ENCODE measurements at regions not wholly inside any gene's neighbourhood (a gene's known extent, or its start where the extent isn't known, plus 50 kb on each side); places are given as distances from the start of the nearest gene placed in this dataset.

DNA sequence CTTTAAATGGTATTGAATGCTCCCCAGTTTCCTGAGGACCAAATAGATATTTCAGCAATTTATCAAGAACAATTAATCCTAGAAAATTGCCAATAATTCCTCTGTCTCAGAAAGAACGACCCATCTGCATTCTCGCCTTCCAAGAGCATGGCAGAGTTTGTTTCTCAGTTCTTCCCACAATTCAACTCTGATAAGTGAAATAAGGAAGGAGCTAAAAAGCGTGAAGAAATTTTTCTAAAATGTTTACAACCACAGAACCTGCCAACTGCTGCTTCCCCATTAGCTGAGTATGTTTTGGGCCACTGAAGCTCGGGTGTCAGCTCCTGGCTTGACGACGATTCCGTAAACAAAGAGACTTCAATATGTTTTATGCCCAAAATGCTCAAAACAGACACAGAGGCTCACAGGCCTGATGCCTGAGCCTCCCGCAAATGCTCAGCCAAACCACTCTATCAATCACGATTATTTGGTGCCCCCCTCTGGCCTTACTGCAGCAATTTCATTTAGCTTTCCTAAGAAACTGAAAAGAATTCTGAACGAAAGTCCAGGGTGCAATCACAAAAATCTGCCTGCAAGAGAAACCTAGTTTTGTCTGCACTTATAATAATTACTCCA is 259.2 kb upstream of the CCDC54 start:
- Histone ChIP-seq H3K27me3 (ENCODE audit: control insufficient read depth in 2 of 2, insufficient read depth in 2 of 2, low read length in 2 of 2) (no peaks in the 10 kb centered on the region), H3K9ac (ENCODE audit: low read depth in 1 of 2, low read length in 2 of 2) (no peak overlapping the region), H3K36me3 (ENCODE audit: control insufficient read depth in 2 of 2, insufficient read depth in 2 of 2, low read length in 2 of 2) (no peaks in the 10 kb centered on the region), H3K9me3 (ENCODE audit: control insufficient read depth in 2 of 2, low read length in 2 of 2) (no peaks in the 10 kb centered on the region), H3K27ac (ENCODE audit: low read depth in 2 of 2, low read length in 2 of 2) (no peak overlapping the region), H3K4me3 (ENCODE audit: low read length in 2 of 2) (no peak overlapping the region), H3K4me1 (ENCODE audit: control insufficient read depth in 2 of 2, insufficient read depth in 2 of 2, low read length in 2 of 2) (no peaks in the 10 kb centered on the region)

DNA sequence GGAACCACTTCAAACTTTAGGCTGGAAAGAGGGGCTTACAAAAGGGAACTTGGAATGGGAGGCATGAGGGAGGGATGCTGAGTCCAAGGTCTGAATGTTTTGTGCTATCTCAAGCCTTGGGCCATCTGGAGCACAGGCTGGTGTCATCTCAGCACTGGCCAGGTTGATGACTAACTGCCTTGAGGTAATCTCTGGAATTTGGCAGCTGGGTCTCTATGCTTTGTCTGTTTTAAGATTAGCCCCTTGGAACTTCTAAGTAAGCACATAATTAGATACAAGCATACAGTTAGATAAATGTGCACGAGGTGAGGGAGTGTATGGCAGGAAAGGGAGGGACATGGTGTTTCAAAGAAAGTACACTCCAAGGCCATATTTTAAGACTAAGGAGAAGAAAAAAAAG is 252.4 kb upstream of the CCDC54 start:
- H3K36me3 ChIP-seq (ENCODE audit: control insufficient read depth in 2 of 2, insufficient read depth in 2 of 2, low read length in 2 of 2): no peaks in the 10 kb centered on the region
- no peaks in the 10 kb centered on the region for H3K9me3 ChIP-seq (ENCODE audit: control insufficient read depth in 2 of 2, low read length in 2 of 2)
- H3K4me3 ChIP-seq (ENCODE audit: low read length in 2 of 2): no peak overlapping the region
- no peak overlapping the region for H3K27ac ChIP-seq (ENCODE audit: low read depth in 2 of 2, low read length in 2 of 2)
- H3K9ac ChIP-seq (ENCODE audit: low read depth in 1 of 2, low read length in 2 of 2): no peak overlapping the region
- no peaks in the 10 kb centered on the region for H3K4me1 ChIP-seq (ENCODE audit: control insufficient read depth in 2 of 2, insufficient read depth in 2 of 2, low read length in 2 of 2)
- H3K27me3 ChIP-seq (ENCODE audit: control insufficient read depth in 2 of 2, insufficient read depth in 2 of 2, low read length in 2 of 2): no peaks in the 10 kb centered on the region

GRCh38 chr3:107128946-107129345 is 248.3 kb upstream of the CCDC54 start:
- no peaks in the 10 kb centered on the region for H3K9me3 ChIP-seq (ENCODE audit: control insufficient read depth in 2 of 2, low read length in 2 of 2)
- H3K9ac ChIP-seq (ENCODE audit: low read depth in 1 of 2, low read length in 2 of 2): no peak overlapping the region
- H3K27me3 ChIP-seq (ENCODE audit: control insufficient read depth in 2 of 2, insufficient read depth in 2 of 2, low read length in 2 of 2): no peaks in the 10 kb centered on the region
- H3K4me3 ChIP-seq (ENCODE audit: low read length in 2 of 2): no peak overlapping the region
- no peak overlapping the region for H3K27ac ChIP-seq (ENCODE audit: low read depth in 2 of 2, low read length in 2 of 2)
- no peaks in the 10 kb centered on the region for H3K36me3 ChIP-seq (ENCODE audit: control insufficient read depth in 2 of 2, insufficient read depth in 2 of 2, low read length in 2 of 2)
- H3K4me1 ChIP-seq (ENCODE audit: control insufficient read depth in 2 of 2, insufficient read depth in 2 of 2, low read length in 2 of 2): no peaks in the 10 kb centered on the region

DNA sequence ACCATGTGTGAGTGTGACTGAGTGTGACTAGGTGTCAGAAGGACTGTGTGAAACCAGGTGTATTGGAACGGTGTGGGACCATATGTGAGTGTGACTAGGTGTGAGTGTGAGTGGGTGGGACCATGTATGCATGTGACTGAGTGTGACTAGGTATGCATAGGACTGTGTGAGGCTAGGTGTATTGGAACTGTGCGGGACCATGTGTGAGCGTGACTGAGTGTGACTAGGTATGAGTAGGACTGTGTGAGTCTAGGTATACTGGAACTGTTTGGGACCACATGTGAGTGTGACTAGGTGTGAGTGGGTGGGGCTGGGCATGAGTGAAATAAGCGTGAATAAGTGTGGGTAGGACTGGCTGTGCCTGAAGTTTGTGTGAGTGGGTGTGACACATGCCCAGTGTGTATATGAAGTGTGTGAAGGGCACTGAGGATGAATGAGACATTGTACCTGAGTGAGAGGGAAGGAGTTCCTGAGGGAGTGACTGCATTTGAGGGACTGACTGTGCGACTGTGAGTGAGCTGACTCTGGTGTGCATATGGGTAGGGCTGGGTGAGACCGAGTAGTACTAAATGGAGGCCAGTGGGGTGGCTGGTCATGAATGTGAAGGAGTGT is 247.0 kb upstream of the CCDC54 start:
- Histone ChIP-seq H3K9ac (ENCODE audit: low read depth in 1 of 2, low read length in 2 of 2) (no peak overlapping the region), H3K4me1 (ENCODE audit: control insufficient read depth in 2 of 2, insufficient read depth in 2 of 2, low read length in 2 of 2) (no peaks in the 10 kb centered on the region), H3K27ac (ENCODE audit: low read depth in 2 of 2, low read length in 2 of 2) (no peak overlapping the region), H3K27me3 (ENCODE audit: control insufficient read depth in 2 of 2, insufficient read depth in 2 of 2, low read length in 2 of 2) (no peaks in the 10 kb centered on the region), H3K36me3 (ENCODE audit: control insufficient read depth in 2 of 2, insufficient read depth in 2 of 2, low read length in 2 of 2) (no peaks in the 10 kb centered on the region), H3K4me3 (ENCODE audit: low read length in 2 of 2) (no peak overlapping the region), H3K9me3 (ENCODE audit: control insufficient read depth in 2 of 2, low read length in 2 of 2) (no peaks in the 10 kb centered on the region)

GRCh38 chr3:107132674-107133073 is 244.6 kb upstream of the CCDC54 start:
- Histone ChIP-seq H3K27ac (ENCODE audit: low read depth in 2 of 2, low read length in 2 of 2) (no peak overlapping the region), H3K4me3 (ENCODE audit: low read length in 2 of 2) (no peak overlapping the region), H3K4me1 (ENCODE audit: control insufficient read depth in 2 of 2, insufficient read depth in 2 of 2, low read length in 2 of 2) (no peaks in the 10 kb centered on the region), H3K36me3 (ENCODE audit: control insufficient read depth in 2 of 2, insufficient read depth in 2 of 2, low read length in 2 of 2) (no peaks in the 10 kb centered on the region), H3K9ac (ENCODE audit: low read depth in 1 of 2, low read length in 2 of 2) (no peak overlapping the region), H3K27me3 (ENCODE audit: control insufficient read depth in 2 of 2, insufficient read depth in 2 of 2, low read length in 2 of 2) (no peaks in the 10 kb centered on the region), H3K9me3 (ENCODE audit: control insufficient read depth in 2 of 2, low read length in 2 of 2) (no peaks in the 10 kb centered on the region)

DNA sequence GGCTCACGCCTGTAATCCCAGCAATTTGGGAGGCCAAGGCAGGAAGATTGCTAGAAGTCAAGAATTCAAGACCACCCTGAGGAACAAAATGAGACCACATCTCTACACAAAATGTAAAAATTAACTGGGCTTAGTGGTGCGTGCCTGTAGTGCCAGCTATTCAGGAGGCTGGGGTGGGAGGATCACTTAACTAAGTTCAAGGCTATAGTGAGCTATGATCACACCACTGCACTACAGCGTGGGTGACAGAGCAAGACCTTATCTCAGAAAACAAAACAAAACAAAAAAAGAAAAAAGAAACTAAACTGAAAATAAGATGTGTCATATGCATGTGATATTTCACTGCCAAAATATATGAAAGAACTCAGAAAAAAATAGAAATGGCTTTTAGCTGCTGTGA is 243.3 kb upstream of the CCDC54 start:
- Histone ChIP-seq H3K4me3 (ENCODE audit: low read length in 2 of 2) (no peak overlapping the region), H3K27ac (ENCODE audit: low read depth in 2 of 2, low read length in 2 of 2) (no peak overlapping the region), H3K27me3 (ENCODE audit: control insufficient read depth in 2 of 2, insufficient read depth in 2 of 2, low read length in 2 of 2) (no peaks in the 10 kb centered on the region), H3K9me3 (ENCODE audit: control insufficient read depth in 2 of 2, low read length in 2 of 2) (no peaks in the 10 kb centered on the region), H3K9ac (ENCODE audit: low read depth in 1 of 2, low read length in 2 of 2) (no peak overlapping the region), H3K4me1 (ENCODE audit: control insufficient read depth in 2 of 2, insufficient read depth in 2 of 2, low read length in 2 of 2) (no peaks in the 10 kb centered on the region), H3K36me3 (ENCODE audit: control insufficient read depth in 2 of 2, insufficient read depth in 2 of 2, low read length in 2 of 2) (no peaks in the 10 kb centered on the region)

GRCh38 chr3:107142171-107142570 is 235.1 kb upstream of the CCDC54 start:
- H3K4me1 ChIP-seq (ENCODE audit: control insufficient read depth in 2 of 2, insufficient read depth in 2 of 2, low read length in 2 of 2): no peaks in the 10 kb centered on the region
- H3K9me3 ChIP-seq (ENCODE audit: control insufficient read depth in 2 of 2, low read length in 2 of 2): no peaks in the 10 kb centered on the region
- H3K9ac ChIP-seq (ENCODE audit: low read depth in 1 of 2, low read length in 2 of 2): no peak overlapping the region
- H3K36me3 ChIP-seq (ENCODE audit: control insufficient read depth in 2 of 2, insufficient read depth in 2 of 2, low read length in 2 of 2): no peaks in the 10 kb centered on the region
- no peak overlapping the region for H3K4me3 ChIP-seq (ENCODE audit: low read length in 2 of 2)
- H3K27ac ChIP-seq (ENCODE audit: low read depth in 2 of 2, low read length in 2 of 2): no peak overlapping the region
- H3K27me3 ChIP-seq (ENCODE audit: control insufficient read depth in 2 of 2, insufficient read depth in 2 of 2, low read length in 2 of 2): no peaks in the 10 kb centered on the region

DNA sequence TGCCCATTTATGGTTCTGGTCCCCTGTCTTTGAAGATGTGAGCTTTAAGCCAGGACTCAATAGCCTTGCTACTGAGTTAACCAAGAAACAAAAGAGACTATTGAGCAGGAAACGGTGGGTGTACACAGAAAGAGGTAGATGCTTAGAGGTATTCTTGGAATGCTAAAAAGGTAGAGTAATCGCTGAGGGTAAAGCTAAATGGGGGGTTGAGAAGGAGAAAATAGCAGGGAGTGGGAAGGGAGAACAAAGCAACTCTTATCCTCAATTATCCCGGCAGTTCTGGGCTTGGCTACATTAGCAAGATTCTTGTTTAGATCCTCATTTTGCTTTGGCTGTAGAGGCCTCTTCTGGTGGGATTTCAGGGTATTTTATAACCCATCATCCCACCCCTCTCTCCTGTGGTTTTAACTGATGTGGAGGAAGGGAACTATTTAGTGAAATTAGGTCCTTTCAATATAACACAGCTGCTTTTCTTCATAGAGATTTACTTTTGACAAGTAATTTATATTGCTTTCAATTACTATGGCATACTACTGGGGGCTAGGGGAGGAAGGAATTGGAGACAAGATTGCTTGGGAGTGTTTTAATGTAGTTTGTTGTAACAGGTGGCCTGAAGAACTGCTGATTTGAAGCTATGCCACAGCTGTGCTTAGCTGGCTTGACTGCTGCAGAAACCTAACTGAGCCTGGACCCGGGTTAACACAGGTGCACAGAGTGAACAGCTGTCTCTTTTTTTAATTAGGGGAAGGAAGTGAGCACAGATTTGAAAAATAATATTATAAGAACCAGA is 234.3 kb upstream of the CCDC54 start:
- Histone ChIP-seq H3K9ac (ENCODE audit: low read depth in 1 of 2, low read length in 2 of 2) (no peak overlapping the region), H3K9me3 (ENCODE audit: control insufficient read depth in 2 of 2, low read length in 2 of 2) (no peaks in the 10 kb centered on the region), H3K27me3 (ENCODE audit: control insufficient read depth in 2 of 2, insufficient read depth in 2 of 2, low read length in 2 of 2) (no peaks in the 10 kb centered on the region), H3K4me3 (ENCODE audit: low read length in 2 of 2) (no peak overlapping the region), H3K4me1 (ENCODE audit: control insufficient read depth in 2 of 2, insufficient read depth in 2 of 2, low read length in 2 of 2) (no peaks in the 10 kb centered on the region), H3K27ac (ENCODE audit: low read depth in 2 of 2, low read length in 2 of 2) (no peak overlapping the region), H3K36me3 (ENCODE audit: control insufficient read depth in 2 of 2, insufficient read depth in 2 of 2, low read length in 2 of 2) (no peaks in the 10 kb centered on the region)

DNA sequence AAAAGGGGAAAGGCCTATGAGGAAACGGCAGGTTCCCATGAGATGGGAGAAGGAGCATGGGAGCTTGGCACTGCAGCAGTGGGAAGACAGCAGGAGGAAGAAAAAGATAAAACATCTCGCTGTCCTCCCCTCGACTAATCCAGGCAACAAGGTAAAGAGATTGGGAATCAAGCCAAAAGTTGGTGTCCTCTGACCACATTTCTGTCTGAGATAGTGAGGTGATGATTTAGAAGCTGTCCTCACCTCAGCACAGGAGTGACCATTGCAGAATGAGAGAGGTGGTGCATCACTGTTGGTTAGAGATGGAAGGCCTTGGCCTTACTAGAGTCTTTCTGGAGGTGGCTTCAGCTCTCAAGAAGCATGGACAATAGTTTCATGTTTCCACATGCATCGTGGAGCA is 226.6 kb upstream of the CCDC54 start:
- Histone ChIP-seq H3K27me3 (ENCODE audit: control insufficient read depth in 2 of 2, insufficient read depth in 2 of 2, low read length in 2 of 2) (no peaks in the 10 kb centered on the region), H3K9ac (ENCODE audit: low read depth in 1 of 2, low read length in 2 of 2) (no peak overlapping the region)

GRCh38 chr3:107153981-107154380 is 223.3 kb upstream of the CCDC54 start:
- H3K4me1 ChIP-seq (ENCODE audit: control insufficient read depth in 2 of 2, insufficient read depth in 2 of 2, low read length in 2 of 2): no peaks in the 10 kb centered on the region
- H3K9ac ChIP-seq (ENCODE audit: low read depth in 1 of 2, low read length in 2 of 2): no peak overlapping the region
- H3K4me3 ChIP-seq (ENCODE audit: low read length in 2 of 2): no peak overlapping the region
- H3K36me3 ChIP-seq (ENCODE audit: control insufficient read depth in 2 of 2, insufficient read depth in 2 of 2, low read length in 2 of 2): no peaks in the 10 kb centered on the region
- no peak overlapping the region for H3K27ac ChIP-seq (ENCODE audit: low read depth in 2 of 2, low read length in 2 of 2)
- H3K9me3 ChIP-seq (ENCODE audit: control insufficient read depth in 2 of 2, low read length in 2 of 2): no peaks in the 10 kb centered on the region
- H3K27me3 ChIP-seq (ENCODE audit: control insufficient read depth in 2 of 2, insufficient read depth in 2 of 2, low read length in 2 of 2): no peaks in the 10 kb centered on the region

More for the DNA sequence above, 226.6 kb upstream of the CCDC54 start:
- Histone ChIP-seq H3K4me3 (ENCODE audit: low read length in 2 of 2) (no peak overlapping the region), H3K4me1 (ENCODE audit: control insufficient read depth in 2 of 2, insufficient read depth in 2 of 2, low read length in 2 of 2) (no peaks in the 10 kb centered on the region), H3K36me3 (ENCODE audit: control insufficient read depth in 2 of 2, insufficient read depth in 2 of 2, low read length in 2 of 2) (no peaks in the 10 kb centered on the region), H3K9me3 (ENCODE audit: control insufficient read depth in 2 of 2, low read length in 2 of 2) (no peaks in the 10 kb centered on the region), H3K27ac (ENCODE audit: low read depth in 2 of 2, low read length in 2 of 2) (no peak overlapping the region)
